GM23338 (cell line): ENCODE measurements at regions not wholly inside any gene's neighbourhood (a gene's known extent, or its start where the extent isn't known, plus 50 kb on each side); places are given as distances from the start of the nearest gene placed in this dataset.

Source experiments
- ATAC-seq: fragments of 200-7000 bp; cut with Tn5 transposase; 3 replicates; pipeline ENCODE4 v1.9.1; 2020
- DNase-seq: peaks from one replicate; pipeline ENCODE4 v3.0.0-alpha.2; 2015; ENCODE audit warnings: low spot score
- H2AFZ ChIP-seq: fragments of 200-600 bp; sonication (generic); 2 replicates; pipeline ENCODE4 v1.8.0; 2016; ENCODE audit warnings: antibody characterized with exemption, mild to moderate bottlenecking, moderate library complexity
- H3F3A ChIP-seq: fragments of 200-600 bp; sonication (generic); replicated peaks from 2 replicates; pipeline ENCODE4 v1.8.0; 2017; ENCODE audit warnings: antibody characterized with exemption, mixed run types, low read depth
- H3K27ac ChIP-seq: fragments of 200-600 bp; sonication (generic); 2 replicates; pipeline ENCODE4 v1.6.1; 2016; ENCODE audit warnings: low read depth
- H3K27me3 ChIP-seq: fragments of 200-600 bp; sonication (generic); 2 replicates; pipeline ENCODE4 v1.8.0; 2016; ENCODE audit warnings: mild to moderate bottlenecking, mixed run types, moderate library complexity; ENCODE audit not compliant: insufficient read depth
- H3K36me3 ChIP-seq: fragments of 200-600 bp; sonication (generic); 2 replicates; pipeline ENCODE4 v1.8.0; 2016; ENCODE audit warnings: mild to moderate bottlenecking; ENCODE audit not compliant: insufficient read depth
- H3K4me1 ChIP-seq: fragments of 200-600 bp; sonication (generic); 2 replicates; pipeline ENCODE4 v1.8.0; 2016; ENCODE audit warnings: mild to moderate bottlenecking, moderate library complexity; ENCODE audit not compliant: insufficient read depth
- H3K4me2 ChIP-seq: fragments of 200-600 bp; sonication (generic); 2 replicates; pipeline ENCODE4 v1.7.1; 2017; ENCODE audit warnings: mixed run types
- H3K4me3 ChIP-seq: fragments of 200-600 bp; sonication (generic); 2 replicates; pipeline ENCODE4 v1.6.1; 2016; ENCODE audit warnings: mixed run types
- H3K79me2 ChIP-seq: fragments of 200-600 bp; sonication (generic); replicated peaks from 2 replicates; pipeline ENCODE4 v1.8.0; 2017; ENCODE audit warnings: mild to moderate bottlenecking; ENCODE audit not compliant: insufficient read depth
- H3K9me2 ChIP-seq: fragments of 200-600 bp; sonication (generic); 2 replicates; pipeline ENCODE4 v1.8.0; 2017; ENCODE audit not compliant: insufficient read depth
- H4K20me1 ChIP-seq: fragments of 200-600 bp; sonication (generic); replicated peaks from 2 replicates; pipeline ENCODE4 v1.8.0; 2017; ENCODE audit warnings: mild to moderate bottlenecking; ENCODE audit not compliant: insufficient read depth
- H3K27ac Mint-ChIP-seq: 2 replicates; pipeline ENCODE4 v1.8.0; 2020; ENCODE audit warnings: inconsistent platforms, mild to moderate bottlenecking, moderate library complexity, mixed read lengths
- H3K27me3 Mint-ChIP-seq: 3 replicates; pipeline ENCODE4 v1.8.0; 2022; ENCODE audit warnings: low read depth, mild to moderate bottlenecking, moderate library complexity, mixed read lengths, inconsistent platforms; ENCODE audit not compliant: insufficient read depth, poor library complexity
- H3K36me3 Mint-ChIP-seq: 3 replicates; pipeline ENCODE4 v1.8.0; 2021; ENCODE audit warnings: low read depth, mild to moderate bottlenecking, inconsistent platforms, moderate library complexity, mixed read lengths
- H3K4me1 Mint-ChIP-seq: 3 replicates; pipeline ENCODE4 v1.8.0; 2020; ENCODE audit warnings: mild to moderate bottlenecking, inconsistent platforms, mixed read lengths
- H3K4me3 Mint-ChIP-seq: 3 replicates; pipeline ENCODE4 v1.8.0; 2021; ENCODE audit warnings: moderate library complexity, mild to moderate bottlenecking, inconsistent platforms, mixed read lengths
- H3K9me3 Mint-ChIP-seq: 3 replicates; pipeline ENCODE4 v1.8.0; 2020; ENCODE audit warnings: moderate library complexity, mild to moderate bottlenecking, inconsistent platforms, mixed read lengths
- CREB1 ChIP-seq: fragments of 250-450 bp; sonication (Bioruptor Pico); IDR thresholded peaks from 2 replicates; pipeline ENCODE4 v1.5.0; 2020; ENCODE audit warnings: low read depth, mild to moderate bottlenecking, moderate library complexity
- ETS1 ChIP-seq: IDR thresholded peaks from 2 replicates; pipeline ENCODE4 v1.6.1; 2016; ENCODE audit warnings: antibody characterized with exemption
- JUNB ChIP-seq: IDR thresholded peaks from one replicate; pipeline ENCODE4 v1.6.1; 2016; ENCODE audit warnings: antibody characterized with exemption; ENCODE audit not compliant: unreplicated experiment
- NANOG ChIP-seq: IDR thresholded peaks from 2 replicates; pipeline ENCODE4 v1.6.1; 2016; ENCODE audit warnings: antibody characterized with exemption, borderline replicate concordance
- ZNF114 ChIP-seq: fragments of 250-450 bp; sonication (Bioruptor Pico); IDR thresholded peaks from 2 replicates; pipeline ENCODE4 v1.5.0; 2020; ENCODE audit warnings: mild to moderate bottlenecking, moderate library complexity
- TF ChIP-seq, protein P1 (sequence below): fragments of 250-450 bp; sonication (Bioruptor Pico); IDR thresholded peaks from 2 replicates; pipeline ENCODE4 v1.5.0; 2020; ENCODE audit warnings: mild to moderate bottlenecking, moderate library complexity

DNA sequence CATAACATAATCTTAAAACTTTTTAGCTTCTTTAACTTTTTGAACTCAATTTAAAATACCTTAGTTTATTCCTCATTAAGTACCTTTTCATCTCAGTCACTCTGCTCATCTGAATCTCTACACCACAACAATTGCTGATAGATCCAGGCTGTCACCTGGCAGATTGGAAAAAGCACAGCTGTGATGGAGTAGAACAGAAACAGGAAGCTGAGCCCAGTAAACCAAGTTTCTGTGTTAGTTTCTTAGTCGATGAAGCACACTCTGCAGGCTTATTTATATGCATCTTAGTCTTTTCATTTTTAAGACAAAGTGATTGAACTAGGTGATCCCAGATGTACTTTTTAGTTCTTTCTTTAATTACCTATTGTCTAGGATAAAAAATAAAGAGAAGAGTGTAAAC lies 1398.0 kb upstream of the ALCAM start:
- DNase-seq: peak; percentile 14
- H3K36me3 Mint-ChIP-seq: peaks cover 3% of the 10 kb centered on the region; the same call in 1 of the 3 replicates
- Histone ChIP-seq H4K20me1 (no peaks in the 10 kb centered on the region), H3K4me2 (no peak overlapping the region), H3K4me1 (no peaks in the 10 kb centered on the region), H2AFZ (no peak overlapping the region), H3K9me2 (no peaks in the 10 kb centered on the region), H3K27me3 (no peaks in the 10 kb centered on the region), H3K27ac (no peak overlapping the region), H3F3A (no peaks in the 10 kb centered on the region), H3K79me2 (no peaks in the 10 kb centered on the region), H3K4me3 (no peak overlapping the region), H3K36me3 (no peaks in the 10 kb centered on the region)
- H3K27me3 Mint-ChIP-seq: peaks cover 3% of the 10 kb centered on the region
- no peak for ATAC-seq
- no peak overlapping the region for H3K4me3 Mint-ChIP-seq
- peaks cover 6% of the 10 kb centered on the region; the same call in 1 of the 3 replicates for H3K9me3 Mint-ChIP-seq
- TF ChIP-seq CREB1 (CRISPR knock-in tag) (no peak), NANOG (no peak), JUNB (no peak), ETS1 (no peak), ZNF114 (CRISPR knock-in tag) (no peak)
- TF ChIP-seq, protein P1, sequence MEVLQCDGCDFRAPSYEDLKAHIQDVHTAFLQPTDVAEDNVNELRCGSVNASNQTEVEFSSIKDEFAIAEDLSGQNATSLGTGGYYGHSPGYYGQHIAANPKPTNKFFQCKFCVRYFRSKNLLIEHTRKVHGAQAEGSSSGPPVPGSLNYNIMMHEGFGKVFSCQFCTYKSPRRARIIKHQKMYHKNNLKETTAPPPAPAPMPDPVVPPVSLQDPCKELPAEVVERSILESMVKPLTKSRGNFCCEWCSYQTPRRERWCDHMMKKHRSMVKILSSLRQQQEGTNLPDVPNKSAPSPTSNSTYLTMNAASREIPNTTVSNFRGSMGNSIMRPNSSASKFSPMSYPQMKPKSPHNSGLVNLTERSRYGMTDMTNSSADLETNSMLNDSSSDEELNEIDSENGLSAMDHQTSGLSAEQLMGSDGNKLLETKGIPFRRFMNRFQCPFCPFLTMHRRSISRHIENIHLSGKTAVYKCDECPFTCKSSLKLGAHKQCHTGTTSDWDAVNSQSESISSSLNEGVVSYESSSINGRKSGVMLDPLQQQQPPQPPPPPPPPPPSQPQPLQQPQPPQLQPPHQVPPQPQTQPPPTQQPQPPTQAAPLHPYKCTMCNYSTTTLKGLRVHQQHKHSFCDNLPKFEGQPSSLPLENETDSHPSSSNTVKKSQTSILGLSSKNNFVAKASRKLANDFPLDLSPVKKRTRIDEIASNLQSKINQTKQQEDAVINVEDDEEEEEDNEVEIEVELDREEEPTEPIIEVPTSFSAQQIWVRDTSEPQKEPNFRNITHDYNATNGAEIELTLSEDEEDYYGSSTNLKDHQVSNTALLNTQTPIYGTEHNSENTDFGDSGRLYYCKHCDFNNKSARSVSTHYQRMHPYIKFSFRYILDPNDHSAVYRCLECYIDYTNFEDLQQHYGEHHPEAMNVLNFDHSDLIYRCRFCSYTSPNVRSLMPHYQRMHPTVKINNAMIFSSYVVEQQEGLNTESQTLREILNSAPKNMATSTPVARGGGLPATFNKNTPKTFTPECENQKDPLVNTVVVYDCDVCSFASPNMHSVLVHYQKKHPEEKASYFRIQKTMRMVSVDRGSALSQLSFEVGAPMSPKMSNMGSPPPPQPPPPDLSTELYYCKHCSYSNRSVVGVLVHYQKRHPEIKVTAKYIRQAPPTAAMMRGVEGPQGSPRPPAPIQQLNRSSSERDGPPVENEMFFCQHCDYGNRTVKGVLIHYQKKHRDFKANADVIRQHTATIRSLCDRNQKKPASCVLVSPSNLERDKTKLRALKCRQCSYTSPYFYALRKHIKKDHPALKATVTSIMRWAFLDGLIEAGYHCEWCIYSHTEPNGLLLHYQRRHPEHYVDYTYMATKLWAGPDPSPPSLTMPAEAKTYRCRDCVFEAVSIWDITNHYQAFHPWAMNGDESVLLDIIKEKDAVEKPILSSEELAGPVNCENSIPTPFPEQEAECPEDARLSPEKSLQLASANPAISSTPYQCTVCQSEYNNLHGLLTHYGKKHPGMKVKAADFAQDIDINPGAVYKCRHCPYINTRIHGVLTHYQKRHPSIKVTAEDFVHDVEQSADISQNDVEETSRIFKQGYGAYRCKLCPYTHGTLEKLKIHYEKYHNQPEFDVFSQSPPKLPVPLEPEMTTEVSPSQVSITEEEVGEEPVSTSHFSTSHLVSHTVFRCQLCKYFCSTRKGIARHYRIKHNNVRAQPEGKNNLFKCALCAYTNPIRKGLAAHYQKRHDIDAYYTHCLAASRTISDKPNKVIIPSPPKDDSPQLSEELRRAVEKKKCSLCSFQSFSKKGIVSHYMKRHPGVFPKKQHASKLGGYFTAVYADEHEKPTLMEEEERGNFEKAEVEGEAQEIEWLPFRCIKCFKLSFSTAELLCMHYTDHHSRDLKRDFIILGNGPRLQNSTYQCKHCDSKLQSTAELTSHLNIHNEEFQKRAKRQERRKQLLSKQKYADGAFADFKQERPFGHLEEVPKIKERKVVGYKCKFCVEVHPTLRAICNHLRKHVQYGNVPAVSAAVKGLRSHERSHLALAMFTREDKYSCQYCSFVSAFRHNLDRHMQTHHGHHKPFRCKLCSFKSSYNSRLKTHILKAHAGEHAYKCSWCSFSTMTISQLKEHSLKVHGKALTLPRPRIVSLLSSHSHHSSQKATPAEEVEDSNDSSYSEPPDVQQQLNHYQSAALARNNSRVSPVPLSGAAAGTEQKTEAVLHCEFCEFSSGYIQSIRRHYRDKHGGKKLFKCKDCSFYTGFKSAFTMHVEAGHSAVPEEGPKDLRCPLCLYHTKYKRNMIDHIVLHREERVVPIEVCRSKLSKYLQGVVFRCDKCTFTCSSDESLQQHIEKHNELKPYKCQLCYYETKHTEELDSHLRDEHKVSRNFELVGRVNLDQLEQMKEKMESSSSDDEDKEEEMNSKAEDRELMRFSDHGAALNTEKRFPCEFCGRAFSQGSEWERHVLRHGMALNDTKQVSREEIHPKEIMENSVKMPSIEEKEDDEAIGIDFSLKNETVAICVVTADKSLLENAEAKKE (CRISPR knock-in tag): no peak
- no peaks in the 10 kb centered on the region; the same call in 2 of the 3 replicates for H3K4me1 Mint-ChIP-seq
- H3K27ac Mint-ChIP-seq: no peak overlapping the region
